K562 (cell line): ENCODE measurements at regions not wholly inside any gene's neighbourhood (a gene's known extent, or its start where the extent isn't known, plus 50 kb on each side); places are given as distances from the start of the nearest gene placed in this dataset.
A peak's percentile ranks its signal among the peaks of the same experiment; 100 is the strongest.

ENCODE experiments used
- BACH1 ChIP-seq: fragments of 200-800 bp; sonication (Bioruptor generic); IDR thresholded peaks from 2 replicates; pipeline ENCODE4 v1.6.1; 2016; ENCODE audit warnings: missing genetic modification characterization, missing compliant biosample characterization
- CHD7 ChIP-seq: fragments of 200-600 bp; sonication (generic); IDR thresholded peaks from one replicate; pipeline ENCODE4 v1.6.1; 2012; ENCODE audit warnings: mild to moderate bottlenecking, low read depth, low read length, inconsistent platforms
- DEAF1 ChIP-seq: fragments of 450-650 bp; formaldehyde crosslinking; IDR thresholded peaks from 2 replicates; pipeline ENCODE4 v1.4.0; 2020; ENCODE audit warnings: mild to moderate bottlenecking, moderate library complexity
- KLF10 ChIP-seq: fragments of 250-450 bp; sonication (Bioruptor Pico); IDR thresholded peaks from 2 replicates; pipeline ENCODE4 v1.6.1; 2021; ENCODE audit warnings: matching md5 sums
- MAZ ChIP-seq, 2 experiments: fragments of 450-650 bp in 1 of 2; sonication (generic) in 1 of 2; formaldehyde crosslinking; IDR thresholded peaks in 1 of 2; conservative IDR thresholded peaks in 1 of 2; 2 replicates each; pipeline versions ENCODE4 v1.4.0 to v1.5.0; 2020; ENCODE audit warnings: mild to moderate bottlenecking in 1 of 2, missing genetic modification reagents in 1 of 2
- RB1 ChIP-seq: fragments of 450-650 bp; IDR thresholded peaks from 2 replicates; pipeline ENCODE4 v1.6.1; 2017; ENCODE audit warnings: low read depth, mild to moderate bottlenecking
- SETDB1 ChIP-seq: IDR thresholded peaks from one replicate; pipeline ENCODE4 v1.6.1; 2012; ENCODE audit warnings: low read length, control low read depth, inconsistent platforms
- SP1 ChIP-seq: sonication (generic); formaldehyde crosslinking; IDR thresholded peaks from 2 replicates; pipeline ENCODE4 v1.8.1; 2022; ENCODE audit warnings: mild to moderate bottlenecking, missing genetic modification reagents
- ZFX ChIP-seq: sonication (generic); formaldehyde crosslinking; IDR thresholded peaks from 2 replicates; pipeline ENCODE4 v1.8.0; 2022; ENCODE audit warnings: mild to moderate bottlenecking, missing genetic modification reagents, moderate library complexity
- ZNF518B ChIP-seq: fragments of 250-450 bp; sonication (Bioruptor Pico); IDR thresholded peaks from 2 replicates; pipeline ENCODE4 v1.5.0; 2021; ENCODE audit warnings: mild to moderate bottlenecking, moderate library complexity
- ZNF785 ChIP-seq: fragments of 250-450 bp; sonication (Bioruptor Pico); IDR thresholded peaks from 2 replicates; pipeline ENCODE4 v1.4.0; 2020; ENCODE audit warnings: mild to moderate bottlenecking

GRCh38 chr10:21278491-21279216, 246.8 kb downstream of the SKIDA1 start (continued):
- TF ChIP-seq CHD7 (no peak), ZNF785 (CRISPR knock-in tag) (no peak), DEAF1 (CRISPR knock-in tag) (peak; percentile 81), ZFX (no peak), MAZ (CRISPR knock-in tag; conservative IDR thresholded peaks at IDR 0.05 in 1 of 2, IDR thresholded peaks at IDR 0.05 in 1 of 2) (peak in 1 of 2 experiments; percentile 48; a peak in 2 of 4 replicates), BACH1 (tag) (no peak), RB1 (peak; percentile 77), ZNF518B (CRISPR knock-in tag) (no peak), SETDB1 (no peak), SP1 (no peak), KLF10 (no peak)
